Globus pallidus (tissue), 1 donor: ENCODE measurements at regions not wholly inside any gene's neighbourhood (a gene's known extent, or its start where the extent isn't known, plus 50 kb on each side); places are given as distances from the start of the nearest gene placed in this dataset.
"Not testable (repeated sequence)": the region's sequence is repeated elsewhere in the genome, so short reads cannot be mapped to it uniquely, and the experiment has no call there.

Experiments used
- DNase-seq: peaks from one replicate; pipeline ENCODE4 v3.0.0-alpha.2; 2015; ENCODE audit warnings: low spot score

GRCh38 chr2:156779416-156780120 lies 343.4 kb downstream of the GPD2 start:
- no peak for DNase-seq

GRCh38 chr2:156781677-156782076 lies 345.5 kb downstream of the GPD2 start:
- not testable (repeated sequence) for DNase-seq

GRCh38 chr2:156784020-156784701 lies 348.0 kb downstream of the GPD2 start:
- no peak for DNase-seq

- DNase-seq, result no peak
These were observed 351.3 kb downstream of the GPD2 start for GRCh38 chr2:156787517-156787916.

DNA sequence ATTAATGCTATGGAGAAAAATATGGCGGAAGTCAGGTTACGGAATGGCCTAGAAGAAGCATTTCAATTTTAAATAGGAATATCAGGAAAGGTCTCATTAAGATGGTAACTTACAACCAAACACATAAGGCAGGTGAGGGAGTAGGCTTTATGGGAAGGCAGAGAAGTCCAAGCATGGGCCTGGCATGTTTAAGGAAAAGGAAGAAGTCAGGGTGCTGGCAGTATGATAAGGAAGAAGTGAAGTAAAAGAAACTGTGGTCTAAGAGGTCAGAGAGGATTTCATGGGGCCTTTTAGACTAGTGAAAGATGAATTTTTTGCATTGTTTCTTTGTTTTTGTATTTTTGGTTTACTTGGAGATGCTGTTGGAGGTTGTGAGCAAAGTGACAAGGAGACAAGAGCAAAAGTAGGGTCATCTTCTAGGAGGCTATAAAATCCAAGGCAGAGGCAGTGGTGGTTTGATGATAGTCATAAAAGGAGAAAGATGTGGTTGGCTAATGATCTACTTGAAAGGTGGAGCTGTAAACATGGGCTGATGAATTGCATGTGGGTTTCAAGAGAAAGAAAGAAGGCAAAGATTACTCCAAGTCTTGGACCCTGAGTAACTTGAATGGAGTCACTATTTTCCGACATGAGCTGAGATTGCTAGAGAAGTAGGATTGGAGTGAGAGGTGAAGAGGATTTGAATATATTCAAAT lies 354.3 kb downstream of the GPD2 start:
- DNase-seq, result no peak

DNA sequence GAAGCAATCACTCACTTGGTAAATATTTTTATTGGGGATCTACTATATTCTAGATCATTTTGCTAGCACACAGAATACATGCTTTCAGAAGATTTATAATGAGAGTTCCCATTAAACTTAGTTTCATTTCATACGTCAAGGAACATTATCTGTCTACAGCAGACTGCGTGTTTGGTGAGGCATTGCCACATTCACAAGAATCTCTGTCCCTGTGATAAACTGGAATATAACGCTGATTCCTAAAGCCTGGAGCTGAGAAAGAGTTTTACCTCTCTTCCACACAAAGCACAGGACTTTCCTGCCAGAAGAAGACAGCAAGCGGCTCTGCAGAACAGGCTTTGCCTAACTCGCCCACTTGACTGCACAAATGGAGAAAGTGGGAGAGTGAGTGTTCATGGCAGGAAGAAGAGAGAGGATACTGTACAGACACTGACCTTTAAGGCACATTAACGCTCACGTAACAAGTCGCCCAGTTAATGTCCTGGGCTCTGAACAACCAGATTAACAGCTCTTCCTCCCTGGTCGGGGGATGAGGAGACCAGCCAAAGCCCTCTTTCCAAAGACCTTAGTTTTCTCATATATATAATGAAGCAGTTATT lies 356.2 kb downstream of the GPD2 start:
- DNase-seq, result no peak

DNA sequence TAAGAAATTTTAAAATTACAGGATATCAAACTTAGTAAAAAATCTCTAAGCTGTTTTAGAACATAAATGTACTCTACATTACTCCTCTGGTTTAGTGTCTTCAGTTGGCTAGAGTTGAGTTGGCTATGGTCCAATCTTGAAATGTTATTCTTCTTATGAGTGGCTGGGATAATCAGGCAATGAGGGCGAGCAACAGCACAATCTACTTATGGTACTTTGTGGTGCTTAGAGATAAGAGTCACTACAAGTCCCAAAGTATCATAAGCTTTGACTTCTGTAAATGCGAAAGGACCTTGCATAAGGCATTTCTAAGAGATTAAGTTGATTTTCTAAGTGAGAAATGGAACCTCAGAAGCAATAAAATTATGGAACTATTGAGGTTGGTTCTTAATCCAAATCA lies 361.7 kb downstream of the GPD2 start:
- no peak for DNase-seq

DNA sequence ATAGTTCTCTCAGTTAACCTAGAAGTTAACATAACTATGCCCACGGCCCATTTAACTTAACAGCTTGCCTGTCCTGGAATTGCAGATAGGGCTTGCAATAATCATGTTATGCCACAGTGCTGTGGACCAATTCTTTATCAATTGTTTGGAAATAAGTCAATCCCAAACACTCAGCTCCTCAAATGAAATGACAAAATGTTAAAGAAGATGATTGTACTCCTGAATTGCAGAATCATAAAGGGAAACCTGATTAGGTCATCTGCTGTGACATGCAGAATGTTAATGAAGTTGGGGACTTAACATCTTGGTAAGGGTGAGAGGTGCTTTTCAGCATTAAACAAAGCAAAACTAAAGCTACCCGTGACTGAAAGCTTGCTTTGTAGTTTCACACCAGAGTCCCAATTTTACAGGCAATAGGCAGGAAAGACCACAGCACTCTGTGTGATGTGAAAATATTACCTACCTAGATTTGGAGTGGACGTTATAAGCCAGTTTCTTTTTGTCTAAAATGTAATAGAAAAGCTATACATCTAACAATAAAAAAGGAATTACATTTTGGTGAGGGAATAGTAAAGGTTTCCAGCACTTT lies 364.0 kb downstream of the GPD2 start:
- no peak for DNase-seq

DNA sequence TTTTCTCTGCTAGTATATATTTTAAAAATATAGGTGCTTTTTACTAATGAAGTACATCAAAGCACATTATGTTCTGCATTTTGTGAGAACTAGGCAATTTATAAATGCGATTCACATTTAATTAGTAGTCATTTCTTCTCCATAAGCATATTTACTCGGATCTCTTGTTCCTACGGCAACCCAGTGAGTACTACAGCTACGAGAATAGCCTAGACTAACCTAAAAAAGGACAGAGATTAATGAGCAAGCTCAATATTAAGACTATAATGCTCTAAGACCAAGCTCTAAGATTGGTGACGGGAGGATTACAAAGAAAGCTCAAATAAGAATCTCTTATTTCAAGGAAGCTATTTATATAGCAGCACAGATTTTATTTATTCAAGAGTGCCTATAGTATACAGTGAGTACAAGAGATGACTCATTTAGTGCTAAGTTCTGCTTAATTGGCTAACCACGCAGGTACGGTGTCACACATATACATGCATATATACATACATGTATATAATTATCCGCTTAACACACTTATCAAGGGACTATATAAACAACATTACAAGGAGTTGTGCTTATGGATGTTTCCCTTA lies 364.7 kb downstream of the GPD2 start:
- no peak for DNase-seq

DNA sequence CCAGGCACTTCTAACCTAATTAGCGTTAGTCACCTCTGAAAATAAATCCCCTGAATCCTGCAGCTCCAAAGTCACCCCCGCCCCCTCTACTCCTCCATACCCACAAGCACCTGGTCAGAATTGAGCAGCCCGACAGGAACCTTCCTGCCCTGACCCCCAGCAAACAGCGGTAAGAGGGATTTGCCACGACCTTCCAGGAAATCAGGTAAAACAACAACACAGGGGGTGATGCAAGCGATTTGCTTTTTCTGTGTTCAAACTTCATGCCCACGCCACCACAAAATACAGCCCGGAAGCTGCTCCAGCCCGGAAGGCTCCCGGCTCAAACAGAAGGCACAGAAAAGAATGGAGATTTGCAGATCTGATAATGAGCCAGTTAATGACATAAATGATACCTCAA lies 367.1 kb downstream of the GPD2 start:
- DNase-seq, result no peak

DNA sequence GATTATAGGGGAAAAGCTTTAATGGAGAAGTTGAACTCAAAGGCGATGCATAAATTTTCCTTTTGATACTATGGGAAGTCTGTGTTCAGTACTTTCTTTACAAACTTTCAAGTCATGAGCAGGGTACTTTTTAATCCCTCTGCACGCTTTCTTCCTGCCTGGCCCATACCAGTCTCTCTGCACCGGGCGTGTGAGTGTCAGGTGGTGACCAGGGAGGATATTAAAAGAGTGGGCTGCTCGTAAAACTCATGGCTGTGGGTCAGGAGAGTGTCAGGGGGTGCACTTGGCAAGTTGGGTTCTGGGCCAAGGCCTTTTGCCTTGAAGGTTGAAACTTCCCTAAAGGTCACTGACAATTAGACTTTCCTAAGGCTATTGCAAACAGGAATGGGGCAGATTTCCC lies 367.8 kb downstream of the GPD2 start:
- no peak for DNase-seq

GRCh38 chr2:156810094-156810493 lies 373.9 kb downstream of the GPD2 start:
- DNase-seq, result no peak

GRCh38 chr2:156812496-156812895 lies 376.3 kb downstream of the GPD2 start:
- no peak for DNase-seq

- DNase-seq, result no peak
These were observed 381.3 kb downstream of the GPD2 start for GRCh38 chr2:156817430-156817829.

DNA sequence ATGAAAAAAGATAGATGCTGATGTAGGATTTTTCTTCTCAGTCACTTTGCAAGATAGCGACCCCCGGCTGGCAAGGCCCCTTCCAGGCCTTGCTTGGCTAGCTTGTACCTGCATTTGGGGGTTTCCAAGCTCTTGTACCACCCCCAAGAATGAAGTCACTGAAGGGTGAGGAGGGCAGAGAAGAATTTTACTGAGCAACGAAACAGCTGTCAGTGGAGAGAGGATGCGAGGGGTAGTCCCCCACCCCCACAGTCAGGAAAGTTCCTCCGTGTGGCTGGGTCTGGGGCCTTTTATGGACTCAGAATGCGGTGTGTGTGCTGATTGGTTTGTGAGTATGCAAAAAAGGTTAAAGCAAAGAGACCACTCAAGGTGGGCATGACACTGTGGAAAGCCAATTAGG lies 382.0 kb downstream of the GPD2 start:
- no peak for DNase-seq

GRCh38 chr2:156818944-156819343 lies 382.8 kb downstream of the GPD2 start:
- DNase-seq, result no peak

DNA sequence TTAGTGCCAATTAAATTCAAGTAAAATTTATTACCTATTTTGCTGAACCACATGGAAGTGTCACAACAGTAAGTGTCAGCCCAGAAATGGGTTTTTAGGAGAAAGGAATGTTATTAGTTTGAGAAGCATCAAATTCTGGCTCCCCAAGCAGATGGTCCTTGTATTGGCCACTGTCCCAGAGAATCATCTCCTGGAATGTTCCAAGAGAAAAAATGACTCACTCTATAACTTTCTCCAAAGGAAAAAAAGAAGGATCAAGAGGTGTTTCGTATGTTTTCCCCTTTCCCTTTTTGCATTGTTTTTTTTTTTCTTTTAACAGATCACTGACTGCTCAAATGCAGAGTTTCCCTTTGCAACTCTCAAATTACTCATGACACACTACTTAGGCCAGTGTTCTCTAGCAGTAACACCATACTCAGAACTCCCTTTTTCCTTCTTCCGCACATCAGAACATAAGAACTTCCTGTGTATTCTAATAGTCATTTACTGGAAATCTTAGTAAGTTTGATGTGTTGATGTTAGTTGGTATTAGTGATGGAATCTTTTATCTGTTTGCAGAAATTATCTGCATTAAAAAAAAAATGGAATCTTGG lies 390.3 kb downstream of the GPD2 start:
- no peak for DNase-seq

DNA sequence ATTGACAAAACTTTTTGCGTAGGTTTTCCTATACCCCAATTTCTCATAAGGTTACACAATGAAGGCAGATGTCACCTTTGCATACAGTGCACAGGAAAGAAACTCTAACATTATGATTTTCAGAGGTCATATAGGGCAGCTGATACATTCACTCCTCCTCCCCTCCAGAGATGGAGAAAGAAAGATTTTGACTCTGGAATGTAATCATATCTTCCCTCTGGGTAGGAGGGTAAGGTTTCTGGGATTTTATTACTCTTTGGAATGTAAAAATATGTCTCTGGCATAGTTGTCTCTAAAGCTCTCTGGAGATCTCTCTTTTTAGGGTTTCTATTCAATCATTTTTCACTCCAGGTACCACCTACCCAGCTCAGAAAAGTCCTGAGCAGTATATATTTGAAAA lies 398.3 kb downstream of the GPD2 start:
- DNase-seq, result no peak

- DNase-seq, result no peak
These were observed 401.6 kb downstream of the GPD2 start for GRCh38 chr2:156837635-156838370.

DNA sequence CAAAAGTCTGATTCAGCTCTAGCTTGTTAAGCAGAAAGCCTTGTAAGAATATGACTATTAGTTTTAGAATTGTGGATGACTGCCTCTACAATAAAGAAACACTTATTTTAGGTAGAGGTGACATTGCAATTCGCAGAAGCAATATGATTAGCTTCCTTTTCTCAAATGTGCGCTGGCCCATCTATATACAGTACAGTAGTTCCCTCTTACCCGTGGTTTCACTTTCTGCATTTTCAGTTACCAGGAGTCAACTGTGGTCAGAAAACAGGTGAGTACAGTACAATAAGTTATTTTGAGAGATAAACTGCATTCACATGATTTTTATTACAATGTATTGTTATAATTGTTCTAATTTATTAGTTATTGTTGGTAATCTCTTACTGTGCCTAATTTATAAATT lies 405.1 kb downstream of the GPD2 start:
- DNase-seq, result no peak
